K562 (cell line): ENCODE measurements at regions not wholly inside any gene's neighbourhood (a gene's known extent, or its start where the extent isn't known, plus 50 kb on each side); places are given as distances from the start of the nearest gene placed in this dataset.

ENCODE experiments used
- ATAC-seq: fragments of 200-7000 bp; cut with Tn5 transposase; 3 replicates; pipeline ENCODE4 v1.9.1; 2020; ENCODE audit warnings: moderate library complexity
- BruUV-seq: library from RNA; stranded (reverse); fragments of 400-500 nt; replicated peaks from 2 replicates; lab custom pipeline; 2021; lab: Mats Ljungman, UMichigan
- CTCF ChIA-PET: fragments of 300-600 bp; formaldehyde crosslinking; extraction: SDS; loops from one replicate; lab custom pipeline; 2021; ENCODE audit warnings: low intra/inter-chr PET ratio; lab: Yijun Ruan, JAX
- POLR2A ChIA-PET: fragments of 300-600, 350-650 bp; sonication (Branson Sonifier 250); formaldehyde crosslinking; extraction: SDS; loops from one replicate; lab custom pipeline; 2021; ENCODE audit warnings: antibody characterized with exemption, inconsistent platforms; lab: Yijun Ruan, JAX
- DNase-seq, 4 experiments: peaks; one replicate each; pipeline versions ENCODE4 v3.0.0 to v3.0.0-alpha.2; 2011 to 2018; ENCODE audit warnings: low spot score in 3 of 4, mixed read lengths in 3 of 4; ENCODE audit errors: extremely low read depth in 1 of 4
- FAIRE-seq: peaks from 2 replicates; lab custom pipeline; 2011; peaks lifted over from hg19 to GRCh38; lab: Jason Lieb, UNC
- H2AFZ ChIP-seq: 2 replicates; pipeline ENCODE4 v1.6.0; 2011; ENCODE audit warnings: low read depth, low read length, control low read depth, inconsistent platforms
- H3K27ac ChIP-seq: fragments of 200-600 bp; 3 replicates; pipeline ENCODE4 v1.8.0; 2011; ENCODE audit warnings: low read depth, mild to moderate bottlenecking, control low read depth, inconsistent platforms, low read length, moderate library complexity, mixed read lengths; ENCODE audit errors: extremely low read depth
- H3K27me3 ChIP-seq, 2 experiments: fragments of 300-600 bp in 1 of 2; 2 replicates in 1 of 2; 3 replicates in 1 of 2; pipeline versions ENCODE4 v1.6.0 to v1.8.0; 2011; ENCODE audit warnings: inconsistent platforms in 2 of 2, low read length in 2 of 2, mild to moderate bottlenecking in 1 of 2, mixed read lengths in 1 of 2, moderate library complexity in 1 of 2; ENCODE audit not compliant: control insufficient read depth in 2 of 2, insufficient read depth in 2 of 2
- H3K36me3 ChIP-seq: fragments of 300-600 bp; 3 replicates; pipeline ENCODE4 v1.8.0; 2011; ENCODE audit warnings: mild to moderate bottlenecking, low read length, inconsistent platforms; ENCODE audit not compliant: control insufficient read depth, insufficient read depth
- H3K4me1 ChIP-seq, 2 experiments: fragments of 200-600 bp in 1 of 2; replicated peaks in 1 of 2; 2 replicates in 1 of 2; 3 replicates in 1 of 2; pipeline versions ENCODE4 v1.5.1 to v1.8.0; 2011; ENCODE audit warnings: inconsistent platforms in 2 of 2, low read length in 2 of 2, mild to moderate bottlenecking in 1 of 2, mixed read lengths in 1 of 2, moderate library complexity in 1 of 2; ENCODE audit not compliant: control insufficient read depth in 2 of 2, insufficient read depth in 2 of 2
- H3K4me2 ChIP-seq: 2 replicates; pipeline ENCODE4 v1.6.1; 2011; ENCODE audit warnings: low read length, control low read depth, inconsistent platforms, mixed read lengths; ENCODE audit not compliant: insufficient read depth
- H3K4me3 ChIP-seq: fragments of 200-600 bp; sonication (generic), shearing (Covaris generic); 2 replicates; pipeline ENCODE4 v1.5.1; 2016; ENCODE audit warnings: control low read depth, inconsistent platforms
- H3K79me2 ChIP-seq: fragments of 200-600 bp; 3 replicates; pipeline ENCODE4 v1.8.0; 2011; ENCODE audit warnings: low read length, inconsistent platforms; ENCODE audit not compliant: control insufficient read depth, insufficient read depth
- H3K9ac ChIP-seq, 2 experiments: 2 replicates each; pipeline versions ENCODE4 v1.6.0 to v1.6.1; 2011; ENCODE audit warnings: low read depth in 2 of 2, low read length in 2 of 2, control low read depth in 1 of 2, inconsistent platforms in 1 of 2, mild to moderate bottlenecking in 1 of 2, mixed read lengths in 1 of 2; ENCODE audit not compliant: insufficient read depth in 1 of 2
- H3K9me1 ChIP-seq: one replicate; pipeline ENCODE4 v1.6.0; 2011; ENCODE audit warnings: inconsistent platforms, mild to moderate bottlenecking, low read length, moderate library complexity; ENCODE audit not compliant: control insufficient read depth, insufficient read depth
- H3K9me3 ChIP-seq: replicated peaks from 2 replicates; pipeline ENCODE4 v1.5.1; 2011; ENCODE audit warnings: low read depth, low read length, inconsistent platforms; ENCODE audit not compliant: control insufficient read depth, insufficient read depth
- H4K20me1 ChIP-seq: replicated peaks from 2 replicates; pipeline ENCODE4 v1.6.1; 2011; ENCODE audit warnings: low read length, inconsistent platforms, mixed read lengths; ENCODE audit not compliant: control insufficient read depth, insufficient read depth
- BHLHE40 ChIP-seq: IDR thresholded peaks from 2 replicates; pipeline ENCODE4 v1.6.1; 2011; ENCODE audit warnings: low read length, improper control_type of control experiment
- KHSRP ChIP-seq: fragments of 450-650 bp; IDR thresholded peaks from 2 replicates; pipeline ENCODE4 v1.6.1; 2017
- NEUROD1 ChIP-seq: fragments of 150-350 bp; IDR thresholded peaks from 2 replicates; pipeline ENCODE4 v1.6.1; 2014; ENCODE audit warnings: borderline replicate concordance, low read length, low read depth; ENCODE audit not compliant: partially characterized antibody
- RBM25 ChIP-seq: fragments of 200-400 bp; formaldehyde crosslinking; IDR thresholded peaks from 2 replicates; pipeline ENCODE4 v1.6.1; 2018; ENCODE audit warnings: low read length, low read depth, moderate library complexity; ENCODE audit not compliant: severe bottlenecking
- ZNF232 ChIP-seq: sonication (generic); formaldehyde crosslinking; IDR thresholded peaks from 2 replicates; pipeline ENCODE4 v1.8.0; 2022; ENCODE audit warnings: mild to moderate bottlenecking, missing genetic modification reagents
- ZNF316 ChIP-seq: fragments of 450-650 bp; IDR thresholded peaks from 2 replicates; pipeline ENCODE4 v1.6.1; 2016
- ZSCAN32 ChIP-seq: fragments of 450-650 bp; formaldehyde crosslinking; IDR thresholded peaks from 2 replicates; pipeline ENCODE4 v1.4.0; 2020; ENCODE audit warnings: mild to moderate bottlenecking, moderate library complexity
- WGBS: fragments of 100-300 bp; shearing (Covaris generic); methylation state at CpG from one replicate; pipeline ENCODE4 v1.1.6; 2016; ENCODE audit warnings: low coverage, mixed read lengths; ENCODE audit not compliant: insufficient coverage; ENCODE audit errors: missing lambda C conversion rate; 5-methylcytosine and 5-hydroxymethylcytosine counted together
- in situ Hi-C: fragments of 300-500 bp; cut with MboI; formaldehyde crosslinking; loops from 4 replicates; pipeline ENCODE4 v1.15.0; 2018; ENCODE audit warnings: inconsistent platforms, mixed read lengths
- intact Hi-C: fragments of 100-400 bp; cut with micrococcal nuclease; formaldehyde crosslinking; loops from 2 replicates; pipeline ENCODE4 v1.14.2; 2022
- TF ChIP-seq, protein P1 (sequence below): fragments of 250-450 bp; sonication (Bioruptor Pico); IDR thresholded peaks from 2 replicates; pipeline ENCODE4 v1.5.0; 2020; ENCODE audit warnings: mild to moderate bottlenecking
- TF ChIP-seq, protein P2 (sequence below): IDR thresholded peaks from 2 replicates; pipeline ENCODE4 v1.6.1; 2011; ENCODE audit warnings: borderline replicate concordance, low read depth, mild to moderate bottlenecking, moderate library complexity, low read length; ENCODE audit not compliant: insufficient read depth, poor library complexity, severe bottlenecking

- Histone ChIP-seq H3K27me3 (peaks cover 5 to 9% of the 10 kb centered on the region in 2 experiments; a peak in 3 of 5 replicates), H3K27ac (no peak overlapping the region), H3K4me1 (no peaks in the 10 kb centered on the region), H2AFZ (no peak overlapping the region), H3K4me2 (no peak overlapping the region), H3K9ac (no peak overlapping the region), H3K4me3 (no peak overlapping the region), H3K36me3 (no peaks in the 10 kb centered on the region), H3K9me3 (no peaks in the 10 kb centered on the region)
- DNase-seq (no peak), FAIRE-seq (no peak)
- CTCF ChIA-PET, result no interaction called here
- WGBS, result 2% methylated on average over 4 of the region's 4 CpGs
- in situ Hi-C loops, result no loop called here
- peak; percentile 16; the same call in 1 of the 2 replicates for TF ChIP-seq ZNF316
- TF ChIP-seq, protein P1, sequence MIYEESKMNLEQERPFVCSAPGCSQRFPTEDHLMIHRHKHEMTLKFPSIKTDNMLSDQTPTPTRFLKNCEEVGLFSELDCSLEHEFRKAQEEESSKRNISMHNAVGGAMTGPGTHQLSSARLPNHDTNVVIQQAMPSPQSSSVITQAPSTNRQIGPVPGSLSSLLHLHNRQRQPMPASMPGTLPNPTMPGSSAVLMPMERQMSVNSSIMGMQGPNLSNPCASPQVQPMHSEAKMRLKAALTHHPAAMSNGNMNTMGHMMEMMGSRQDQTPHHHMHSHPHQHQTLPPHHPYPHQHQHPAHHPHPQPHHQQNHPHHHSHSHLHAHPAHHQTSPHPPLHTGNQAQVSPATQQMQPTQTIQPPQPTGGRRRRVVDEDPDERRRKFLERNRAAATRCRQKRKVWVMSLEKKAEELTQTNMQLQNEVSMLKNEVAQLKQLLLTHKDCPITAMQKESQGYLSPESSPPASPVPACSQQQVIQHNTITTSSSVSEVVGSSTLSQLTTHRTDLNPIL (CRISPR knock-in tag), result no peak
- TF ChIP-seq ZSCAN32, result no peak
- TF ChIP-seq, all 486 proteins: peak for 1
- Histone ChIP-seq H3K79me2 (no peaks in the 10 kb centered on the region), H3K9me1 (no peaks in the 10 kb centered on the region), H4K20me1 (no peaks in the 10 kb centered on the region)
- intact Hi-C loops, result no loop called here
- BruUV-seq, result no TSS peak
- ATAC-seq, result no peak
- POLR2A ChIA-PET, result interaction anchor here (0.7 to 0.9 kb wide), 2 partner anchors 13 to 310 kb away, joined by 3 read pairs; no protein-coding TSS in a partner anchor
These were observed 291.1 kb upstream of the NOCT start for GRCh38 chr4:138724530-138724929.

- intact Hi-C loops, result no loop called here
- no peaks in the 10 kb centered on the region for H3K9me3 ChIP-seq
- ATAC-seq (no peak), FAIRE-seq (no peak), DNase-seq (no peak)
- in situ Hi-C loops, result no loop called here
- no peak overlapping the region for H3K9ac ChIP-seq
- WGBS, result 1% methylated on average over 9 of the region's 9 CpGs
- H3K27me3 ChIP-seq, result no peaks in the 10 kb centered on the region; a peak in 1 of 5 replicates
- no peak overlapping the region for H3K27ac ChIP-seq
- no peaks in the 10 kb centered on the region for H3K9me1 ChIP-seq
- no peaks in the 10 kb centered on the region for H3K36me3 ChIP-seq
- H3K4me1 ChIP-seq, result no peaks in the 10 kb centered on the region
- no peak overlapping the region for H3K4me3 ChIP-seq
- no TSS peak for BruUV-seq
- H3K79me2 ChIP-seq, result no peaks in the 10 kb centered on the region
- ChIA-PET POLR2A (no interaction called here), CTCF (no interaction called here)
- H3K4me2 ChIP-seq, result no peak overlapping the region
- H2AFZ ChIP-seq, result no peak overlapping the region
- no peaks in the 10 kb centered on the region for H4K20me1 ChIP-seq
- TF ChIP-seq ZNF232 (CRISPR knock-in tag), result no peak
- TF ChIP-seq RBM25, result no peak
- no peak for TF ChIP-seq BHLHE40
- TF ChIP-seq, protein P2, sequence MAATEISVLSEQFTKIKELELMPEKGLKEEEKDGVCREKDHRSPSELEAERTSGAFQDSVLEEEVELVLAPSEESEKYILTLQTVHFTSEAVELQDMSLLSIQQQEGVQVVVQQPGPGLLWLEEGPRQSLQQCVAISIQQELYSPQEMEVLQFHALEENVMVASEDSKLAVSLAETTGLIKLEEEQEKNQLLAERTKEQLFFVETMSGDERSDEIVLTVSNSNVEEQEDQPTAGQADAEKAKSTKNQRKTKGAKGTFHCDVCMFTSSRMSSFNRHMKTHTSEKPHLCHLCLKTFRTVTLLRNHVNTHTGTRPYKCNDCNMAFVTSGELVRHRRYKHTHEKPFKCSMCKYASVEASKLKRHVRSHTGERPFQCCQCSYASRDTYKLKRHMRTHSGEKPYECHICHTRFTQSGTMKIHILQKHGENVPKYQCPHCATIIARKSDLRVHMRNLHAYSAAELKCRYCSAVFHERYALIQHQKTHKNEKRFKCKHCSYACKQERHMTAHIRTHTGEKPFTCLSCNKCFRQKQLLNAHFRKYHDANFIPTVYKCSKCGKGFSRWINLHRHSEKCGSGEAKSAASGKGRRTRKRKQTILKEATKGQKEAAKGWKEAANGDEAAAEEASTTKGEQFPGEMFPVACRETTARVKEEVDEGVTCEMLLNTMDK, result no peak
- no peak for TF ChIP-seq NEUROD1
- TF ChIP-seq KHSRP, result no peak
These were observed 298.8 kb upstream of the NOCT start for GRCh38 chr4:138716559-138717335.
